GM10266 (cell line): ENCODE measurements at regions not wholly inside any gene's neighbourhood (a gene's known extent, or its start where the extent isn't known, plus 50 kb on each side); places are given as distances from the start of the nearest gene placed in this dataset.

Experiments
- DNase-seq: peaks from one replicate; pipeline ENCODE4 v3.0.0; 2012; ENCODE audit errors: extremely low spot score
- TF ChIP-seq, protein P1 (sequence below): IDR thresholded peaks from 2 replicates; pipeline ENCODE4 v1.5.1; 2012; ENCODE audit warnings: mild to moderate bottlenecking, low read depth; ENCODE audit not compliant: control insufficient read depth, insufficient read depth; ENCODE audit errors: missing control alignments

GRCh38 chr2:10990561-10991111 lies 78.9 kb downstream of the KCNF1 start:
- TF ChIP-seq, protein P1, sequence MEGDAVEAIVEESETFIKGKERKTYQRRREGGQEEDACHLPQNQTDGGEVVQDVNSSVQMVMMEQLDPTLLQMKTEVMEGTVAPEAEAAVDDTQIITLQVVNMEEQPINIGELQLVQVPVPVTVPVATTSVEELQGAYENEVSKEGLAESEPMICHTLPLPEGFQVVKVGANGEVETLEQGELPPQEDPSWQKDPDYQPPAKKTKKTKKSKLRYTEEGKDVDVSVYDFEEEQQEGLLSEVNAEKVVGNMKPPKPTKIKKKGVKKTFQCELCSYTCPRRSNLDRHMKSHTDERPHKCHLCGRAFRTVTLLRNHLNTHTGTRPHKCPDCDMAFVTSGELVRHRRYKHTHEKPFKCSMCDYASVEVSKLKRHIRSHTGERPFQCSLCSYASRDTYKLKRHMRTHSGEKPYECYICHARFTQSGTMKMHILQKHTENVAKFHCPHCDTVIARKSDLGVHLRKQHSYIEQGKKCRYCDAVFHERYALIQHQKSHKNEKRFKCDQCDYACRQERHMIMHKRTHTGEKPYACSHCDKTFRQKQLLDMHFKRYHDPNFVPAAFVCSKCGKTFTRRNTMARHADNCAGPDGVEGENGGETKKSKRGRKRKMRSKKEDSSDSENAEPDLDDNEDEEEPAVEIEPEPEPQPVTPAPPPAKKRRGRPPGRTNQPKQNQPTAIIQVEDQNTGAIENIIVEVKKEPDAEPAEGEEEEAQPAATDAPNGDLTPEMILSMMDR = no peak
- DNase-seq = no peak

- no peak for DNase-seq
- TF ChIP-seq, protein P1 = no peak
These were observed 80.5 kb downstream of the KCNF1 start for GRCh38 chr2:10992023-10992791.

- TF ChIP-seq, protein P1 = no peak
- DNase-seq = no peak
These were observed 81.3 kb downstream of the KCNF1 start for GRCh38 chr2:10993001-10993481.

DNA sequence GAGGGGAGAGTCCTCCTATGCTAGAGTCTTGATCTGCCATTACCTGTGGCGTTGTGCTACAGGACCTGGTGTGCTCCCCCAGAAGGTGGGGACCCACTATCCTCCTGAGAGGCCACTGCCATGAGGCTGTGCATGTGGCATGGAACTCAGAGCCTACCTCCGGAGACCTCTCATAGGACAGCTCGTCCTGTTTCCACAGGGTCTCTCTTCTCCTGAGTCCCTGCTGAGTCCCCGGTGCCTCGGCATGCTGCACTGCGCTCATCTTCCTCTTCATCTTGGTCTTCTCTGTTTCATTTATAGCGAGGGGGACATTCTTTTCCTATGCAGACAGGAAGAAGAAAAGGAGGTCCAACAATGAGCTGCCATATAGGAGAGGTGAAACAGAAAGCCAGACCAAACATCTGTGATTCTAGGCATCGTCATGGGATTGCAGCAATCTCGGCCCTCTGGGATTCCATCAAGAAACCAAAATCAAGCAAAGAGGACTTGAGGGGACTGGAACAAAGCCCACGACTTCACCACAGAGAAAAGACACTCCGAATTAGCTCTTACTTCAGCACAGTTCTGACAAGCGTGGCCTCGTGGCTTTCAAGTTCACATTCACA lies 83.7 kb downstream of the KCNF1 start:
- no peak for DNase-seq
- TF ChIP-seq, protein P1 = no peak

GRCh38 chr2:11004199-11004598 lies 92.5 kb downstream of the KCNF1 start:
- TF ChIP-seq, protein P1 = no peak
- DNase-seq = no peak

DNA sequence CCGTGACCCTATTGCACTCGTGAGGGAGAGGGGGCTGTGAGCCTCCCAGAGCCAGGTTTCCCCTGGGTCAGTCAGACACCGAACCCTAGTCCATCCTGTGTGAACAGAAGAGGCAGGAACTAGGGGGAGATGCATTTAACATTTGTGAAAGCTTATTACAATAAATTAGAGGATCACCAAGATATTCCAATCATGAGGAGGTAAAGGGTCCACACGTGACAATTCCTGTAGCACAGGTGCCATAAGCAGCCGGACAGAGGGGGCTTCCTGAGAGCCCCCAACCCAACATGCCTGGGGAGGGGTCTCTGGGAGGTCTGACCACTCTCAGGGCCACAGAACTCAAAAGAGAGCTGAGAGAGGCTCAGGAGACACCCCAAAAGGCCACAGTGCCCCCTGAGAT lies 93.3 kb downstream of the KCNF1 start:
- TF ChIP-seq, protein P1 = no peak

DNA sequence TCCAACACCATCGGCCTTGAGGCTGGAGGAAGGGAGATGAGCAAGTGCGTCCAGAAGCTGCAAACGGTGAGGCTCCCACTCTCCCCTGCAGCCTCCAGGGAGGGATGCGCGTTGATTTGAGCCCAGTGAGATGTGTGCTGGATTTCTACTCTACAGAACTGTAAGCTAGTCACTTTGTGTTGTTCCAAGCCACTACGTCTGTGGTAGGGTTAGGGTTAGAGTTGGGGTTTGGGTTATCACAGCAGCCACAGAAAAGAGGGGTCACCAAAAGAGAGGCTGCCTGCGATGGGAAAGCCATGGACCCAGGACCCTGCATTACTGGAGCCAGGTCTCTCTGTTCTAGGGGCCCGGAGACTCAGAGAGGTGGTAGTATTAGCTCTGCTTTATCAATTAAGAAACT lies 94.5 kb downstream of the KCNF1 start:
- DNase-seq = no peak
- TF ChIP-seq, protein P1 = no peak

More for the DNA sequence above, 93.3 kb downstream of the KCNF1 start:
- no peak for DNase-seq
